ENCODE measurements at regions not wholly inside any gene's neighbourhood (a gene's known extent, or its start where the extent isn't known, plus 50 kb on each side); places are given as distances from the start of the nearest gene placed in this dataset.
A peak's percentile ranks its signal among the peaks of the same experiment; 100 is the strongest.

GRCh38 chr2:10220902-10221391, 81.8 kb upstream of the HPCAL1 start:
- no peak overlapping the region for H2AFZ ChIP-seq (ENCODE audit: low read depth, low read length)
- no peaks in the 10 kb centered on the region for H3K79me2 ChIP-seq (ENCODE audit: control insufficient read depth, insufficient read depth, low read length)
- H3K9ac ChIP-seq (ENCODE audit: insufficient read depth in 1 of 2, low read depth in 2 of 2, low read length in 2 of 2) = no peak overlapping the region
- ATAC-seq = peak; percentile 38; the same call in 1 of the 3 replicates
- in situ Hi-C loops (cut with MboI) (no loop called here), intact Hi-C loops (cut with micrococcal nuclease) (loop anchor here (5.0 kb wide), 1 partner anchor 216 kb away; no protein-coding TSS in a partner anchor)
- 17% methylated on average over 9 of the region's 9 CpGs for WGBS (ENCODE audit: insufficient coverage, low coverage, missing lambda C conversion rate)
- no peak overlapping the region for H3K27ac ChIP-seq (ENCODE audit: extremely low read depth, low read depth, low read length)
- H3K4me1 ChIP-seq (replicated peaks in 1 of 2; ENCODE audit: control insufficient read depth in 2 of 2, insufficient read depth in 2 of 2, low read length in 2 of 2) = peaks cover 5 to 31% of the 10 kb centered on the region in 2 experiments; a peak in 3 of 5 replicates
- no peaks in the 10 kb centered on the region for H4K20me1 ChIP-seq (replicated peaks; ENCODE audit: control insufficient read depth, insufficient read depth, low read length)
- peaks cover 0 to 6% of the 10 kb centered on the region in 2 experiments; a peak in 1 of 5 replicates for H3K27me3 ChIP-seq (ENCODE audit: control insufficient read depth in 2 of 2, insufficient read depth in 2 of 2, low read length in 2 of 2)
- no peak overlapping the region for H3K4me2 ChIP-seq (ENCODE audit: insufficient read depth, low read length)
- no TSS peak for BruUV-seq (replicated peaks)
- no peak overlapping the region for H3K4me3 ChIP-seq
- POLR2A ChIA-PET = interaction anchor here (0.5 to 1.2 kb wide), 4 partner anchors 18 to 163 kb away, joined by 3 to 6 read pairs (median 4); no protein-coding TSS in a partner anchor
- peak in 2 of 4 experiments; percentile 38 to 45 for DNase-seq (ENCODE audit: extremely low read depth in 1 of 4, low spot score in 3 of 4)
- TF ChIP-seq RAD21 (CRISPR knock-in tag; conservative IDR thresholded peaks at IDR 0.05 in 1 of 2, IDR thresholded peaks at IDR 0.05 in 1 of 2) (peak in 1 of 2 experiments; percentile 32; a peak in 1 of 4 replicates), POU5F1 (IDR thresholded peaks at IDR 0.05; ENCODE audit: borderline replicate concordance, low read depth, low read length, partially characterized antibody) (no peak), REST (IDR thresholded peaks at IDR 0.05; ENCODE audit: borderline replicate concordance) (0 out of 2 replicates have a peak, but pooled peaks have one; percentile 5), REST (CRISPR knock-in tag; IDR thresholded peaks at IDR 0.05; ENCODE audit: low read depth) (no peak), CTCF (IDR thresholded peaks at IDR 0.05 in 2 of 3, conservative IDR thresholded peaks at IDR 0.05 in 1 of 3; ENCODE audit: insufficient read depth in 2 of 3, low read depth in 1 of 3, low read length in 3 of 3) (peak in 2 of 3 experiments; percentile 27 to 33; a peak in 2 of 6 replicates), HMBOX1 (IDR thresholded peaks at IDR 0.05) (peak; percentile 41; the same call in 1 of the 2 replicates)
- no peak for FAIRE-seq
- CTCF ChIA-PET (ENCODE audit: low intra/inter-chr PET ratio) = no interaction called here
- no peaks in the 10 kb centered on the region for H3K9me1 ChIP-seq (ENCODE audit: control insufficient read depth, insufficient read depth, low read length)
- no peaks in the 10 kb centered on the region for H3K36me3 ChIP-seq (ENCODE audit: control insufficient read depth, insufficient read depth, low read length)
- H3K9me3 ChIP-seq (replicated peaks; ENCODE audit: control insufficient read depth, insufficient read depth, low read depth, low read length) = no peaks in the 10 kb centered on the region

Measured in K562 (cell line).